PFSK-1 (cell line): ENCODE measurements at regions not wholly inside any gene's neighbourhood (a gene's known extent, or its start where the extent isn't known, plus 50 kb on each side); places are given as distances from the start of the nearest gene placed in this dataset.

Source experiments
- FOXP2 ChIP-seq: optimal IDR thresholded peaks from 2 replicates; pipeline ENCODE3; 2011; ENCODE audit warnings: borderline replicate concordance, control low read depth, inconsistent platforms; ENCODE audit not compliant: insufficient read depth; ENCODE audit errors: extremely low read length, extremely low read depth
- POLR2AphosphoS5 ChIP-seq: IDR thresholded peaks from 2 replicates; pipeline ENCODE4 v1.6.1; 2012; ENCODE audit warnings: low read depth, mild to moderate bottlenecking, control low read depth, low read length, moderate library complexity
- SIN3A ChIP-seq: IDR thresholded peaks from 2 replicates; pipeline ENCODE4 v1.6.1; 2012; ENCODE audit warnings: mild to moderate bottlenecking, low read length, moderate library complexity, borderline replicate concordance; ENCODE audit not compliant: insufficient read depth
- TAF1 ChIP-seq: IDR thresholded peaks from 2 replicates; pipeline ENCODE4 v1.6.1; 2012; ENCODE audit warnings: low read length, control low read depth, borderline replicate concordance; ENCODE audit not compliant: insufficient read depth
- TF ChIP-seq, protein P1 (sequence below), 2 experiments: IDR thresholded peaks; 2 replicates each; pipeline versions ENCODE4 v1.6.1 to v1.8.0; 2011 to 2012; ENCODE audit warnings: low read depth in 2 of 2, low read length in 2 of 2, control low read depth in 1 of 2, inconsistent platforms in 1 of 2, mild to moderate bottlenecking in 1 of 2, moderate library complexity in 1 of 2; ENCODE audit not compliant: insufficient read depth in 1 of 2

DNA sequence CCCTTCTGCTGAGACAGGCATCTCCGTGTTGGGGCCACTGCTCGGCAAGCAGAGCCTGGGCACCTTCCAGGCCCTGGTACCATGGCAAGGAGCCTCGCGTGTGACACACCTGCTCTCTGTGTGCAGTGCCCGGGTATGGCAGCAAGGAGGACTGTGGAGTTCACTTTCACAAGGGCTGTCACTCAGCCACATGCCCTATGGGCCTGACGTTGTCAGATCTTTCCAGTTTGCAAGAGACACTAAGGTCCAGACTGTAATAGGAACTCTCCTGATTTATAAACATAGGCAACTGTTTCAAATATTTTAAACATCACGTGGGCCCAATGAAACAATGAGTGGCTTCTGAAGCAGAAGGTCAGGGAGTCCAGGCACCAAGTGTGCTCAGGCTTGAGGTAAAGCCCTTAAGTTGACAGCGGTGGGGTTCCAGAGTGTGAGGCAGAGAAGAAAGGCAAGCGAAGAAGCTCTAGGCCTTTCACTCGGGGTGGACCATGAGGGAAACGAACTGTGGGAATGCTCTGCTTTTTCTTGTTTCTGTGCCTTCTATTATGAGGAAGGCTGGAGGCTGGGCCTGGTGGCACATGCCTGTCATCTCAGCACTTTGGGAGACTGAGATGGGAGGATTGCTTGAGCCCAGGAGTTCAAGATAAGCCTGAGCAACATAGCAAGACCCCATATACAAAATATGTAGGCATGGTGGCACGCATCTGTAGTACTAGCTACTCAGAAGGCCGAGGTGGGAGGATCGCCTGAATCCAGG is 108.6 kb upstream of the TRIM2 start:
- TF ChIP-seq FOXP2: no peak
- no peak for TF ChIP-seq POLR2AphosphoS5
- TF ChIP-seq TAF1: no peak
- TF ChIP-seq, protein P1, sequence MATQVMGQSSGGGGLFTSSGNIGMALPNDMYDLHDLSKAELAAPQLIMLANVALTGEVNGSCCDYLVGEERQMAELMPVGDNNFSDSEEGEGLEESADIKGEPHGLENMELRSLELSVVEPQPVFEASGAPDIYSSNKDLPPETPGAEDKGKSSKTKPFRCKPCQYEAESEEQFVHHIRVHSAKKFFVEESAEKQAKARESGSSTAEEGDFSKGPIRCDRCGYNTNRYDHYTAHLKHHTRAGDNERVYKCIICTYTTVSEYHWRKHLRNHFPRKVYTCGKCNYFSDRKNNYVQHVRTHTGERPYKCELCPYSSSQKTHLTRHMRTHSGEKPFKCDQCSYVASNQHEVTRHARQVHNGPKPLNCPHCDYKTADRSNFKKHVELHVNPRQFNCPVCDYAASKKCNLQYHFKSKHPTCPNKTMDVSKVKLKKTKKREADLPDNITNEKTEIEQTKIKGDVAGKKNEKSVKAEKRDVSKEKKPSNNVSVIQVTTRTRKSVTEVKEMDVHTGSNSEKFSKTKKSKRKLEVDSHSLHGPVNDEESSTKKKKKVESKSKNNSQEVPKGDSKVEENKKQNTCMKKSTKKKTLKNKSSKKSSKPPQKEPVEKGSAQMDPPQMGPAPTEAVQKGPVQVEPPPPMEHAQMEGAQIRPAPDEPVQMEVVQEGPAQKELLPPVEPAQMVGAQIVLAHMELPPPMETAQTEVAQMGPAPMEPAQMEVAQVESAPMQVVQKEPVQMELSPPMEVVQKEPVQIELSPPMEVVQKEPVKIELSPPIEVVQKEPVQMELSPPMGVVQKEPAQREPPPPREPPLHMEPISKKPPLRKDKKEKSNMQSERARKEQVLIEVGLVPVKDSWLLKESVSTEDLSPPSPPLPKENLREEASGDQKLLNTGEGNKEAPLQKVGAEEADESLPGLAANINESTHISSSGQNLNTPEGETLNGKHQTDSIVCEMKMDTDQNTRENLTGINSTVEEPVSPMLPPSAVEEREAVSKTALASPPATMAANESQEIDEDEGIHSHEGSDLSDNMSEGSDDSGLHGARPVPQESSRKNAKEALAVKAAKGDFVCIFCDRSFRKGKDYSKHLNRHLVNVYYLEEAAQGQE (IDR thresholded peaks at IDR 0.05; ENCODE audit: insufficient read depth in 1 of 2, low read depth in 2 of 2, low read length in 2 of 2): no peak
- TF ChIP-seq SIN3A: no peak

DNA sequence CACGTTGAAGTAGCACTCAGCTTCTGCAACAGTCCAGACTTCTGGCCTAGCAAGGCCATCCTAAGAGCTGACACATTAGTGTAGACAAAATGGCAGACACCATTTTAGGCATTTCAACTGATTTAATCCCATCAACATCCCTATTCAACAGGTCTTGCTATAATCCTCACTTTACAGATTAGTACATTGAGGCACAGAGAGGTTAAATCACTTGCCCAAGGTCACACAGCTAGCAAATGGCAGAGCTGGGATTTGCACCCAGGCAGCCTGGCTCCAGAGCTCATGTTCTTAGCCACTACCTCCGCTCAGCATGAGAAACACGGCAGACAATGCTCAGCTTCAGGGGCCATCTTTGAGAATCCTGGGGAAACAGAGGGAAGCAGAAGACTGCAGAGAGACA is 107.9 kb upstream of the TRIM2 start:
- TF ChIP-seq, protein P1 (IDR thresholded peaks at IDR 0.05; ENCODE audit: insufficient read depth in 1 of 2, low read depth in 2 of 2, low read length in 2 of 2): no peak
- TF ChIP-seq FOXP2 (no peak), TAF1 (no peak), POLR2AphosphoS5 (no peak), SIN3A (no peak)

DNA sequence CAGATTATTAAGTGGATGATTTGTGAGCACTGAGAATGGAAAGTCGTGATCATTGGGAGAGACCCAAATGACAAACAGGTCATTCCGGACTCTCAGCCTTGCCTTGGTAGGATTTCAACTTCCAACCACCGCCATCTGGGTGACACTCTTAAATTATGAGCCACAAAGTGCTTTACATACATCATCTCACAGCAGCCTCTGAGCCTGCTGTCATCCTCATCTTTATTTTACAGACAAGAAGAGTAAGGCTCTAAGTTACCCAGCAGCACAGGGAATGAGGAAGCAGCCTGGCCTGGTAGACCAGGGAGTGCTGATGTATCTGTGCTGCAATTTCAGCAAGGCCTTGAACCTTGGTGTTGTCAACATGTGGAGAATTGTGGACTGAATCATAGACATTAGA is 105.8 kb upstream of the TRIM2 start:
- TF ChIP-seq POLR2AphosphoS5 (no peak), SIN3A (no peak), FOXP2 (no peak), TAF1 (no peak)
- TF ChIP-seq, protein P1 (IDR thresholded peaks at IDR 0.05; ENCODE audit: insufficient read depth in 1 of 2, low read depth in 2 of 2, low read length in 2 of 2): no peak

DNA sequence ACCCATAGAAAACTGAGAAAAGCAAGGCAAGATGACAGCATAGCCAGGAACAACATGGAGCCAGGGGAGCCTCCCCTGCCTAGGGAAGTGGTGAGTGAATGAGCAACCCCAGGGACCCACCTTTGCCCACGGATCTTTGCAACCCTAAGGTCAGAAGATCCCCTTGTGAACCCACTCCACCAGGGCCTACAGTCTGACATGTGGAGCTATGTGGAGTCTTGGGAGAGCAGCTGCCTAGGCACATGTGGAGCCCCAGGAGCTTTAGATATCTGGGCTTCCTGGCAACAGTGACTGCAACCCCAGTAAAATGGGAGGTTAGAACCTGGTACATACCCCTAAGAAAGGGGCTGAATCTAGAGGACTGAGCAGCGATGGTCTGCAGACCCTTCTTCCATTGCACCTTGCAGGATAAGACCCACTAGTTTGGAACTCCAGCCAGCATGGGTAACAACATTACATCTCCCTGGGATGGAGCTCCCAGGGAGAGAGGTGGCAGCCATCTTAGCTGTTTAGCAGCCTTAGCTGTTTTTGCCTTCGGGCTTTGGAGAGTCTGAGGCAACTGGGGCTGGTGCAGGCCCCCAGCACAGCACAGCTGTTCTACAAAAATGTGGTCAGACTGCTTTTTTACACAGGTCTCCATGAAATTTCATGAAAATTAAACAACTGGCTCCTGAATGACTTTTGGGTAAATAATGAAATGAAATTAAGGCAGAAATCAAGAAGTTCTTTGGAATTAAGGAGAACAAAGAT is 104.7 kb upstream of the TRIM2 start:
- TF ChIP-seq SIN3A (no peak), POLR2AphosphoS5 (no peak), TAF1 (no peak)

DNA sequence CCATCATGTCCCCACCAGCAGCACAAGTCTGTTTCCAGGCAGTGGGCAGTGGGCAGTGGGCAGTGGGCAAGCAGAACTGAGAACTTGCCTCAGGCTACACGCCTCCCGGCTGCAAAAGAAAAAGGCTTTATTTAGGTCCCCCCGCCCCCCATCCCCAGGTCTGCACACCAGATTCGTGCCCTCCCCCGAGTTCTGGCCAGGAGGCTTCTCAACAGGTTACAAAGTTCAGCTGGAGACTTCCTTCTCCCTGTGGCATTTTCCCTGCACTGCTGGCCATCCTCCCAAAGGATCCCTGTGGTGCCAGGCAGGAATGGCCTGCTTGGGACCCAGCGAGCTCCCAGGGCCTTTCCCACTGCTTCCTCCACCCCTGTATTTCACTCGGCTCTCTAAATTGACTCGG is 97.0 kb upstream of the TRIM2 start:
- no peak for TF ChIP-seq SIN3A
- TF ChIP-seq, protein P1 (IDR thresholded peaks at IDR 0.05; ENCODE audit: insufficient read depth in 1 of 2, low read depth in 2 of 2, low read length in 2 of 2): no peak
- no peak for TF ChIP-seq POLR2AphosphoS5
- no peak for TF ChIP-seq TAF1
- TF ChIP-seq FOXP2: no peak
